CMK (cell line): ENCODE measurements at regions not wholly inside any gene's neighbourhood (a gene's known extent, or its start where the extent isn't known, plus 50 kb on each side); places are given as distances from the start of the nearest gene placed in this dataset.
A peak's percentile ranks its signal among the peaks of the same experiment; 100 is the strongest.

Experiments
- DNase-seq: peaks from one replicate; pipeline ENCODE4 v3.0.0-alpha.2; 2010; ENCODE audit warnings: low read depth

GRCh38 chr10:33655921-33656320 is 321.5 kb upstream of the NRP1 start:
- DNase-seq, result no peak

GRCh38 chr10:33655165-33655815 is 320.8 kb upstream of the NRP1 start:
- DNase-seq, result peak; percentile 31

GRCh38 chr10:33653584-33654367 is 319.3 kb upstream of the NRP1 start:
- no peak for DNase-seq

GRCh38 chr10:33652870-33653269 is 318.4 kb upstream of the NRP1 start:
- DNase-seq, result no peak

GRCh38 chr10:33650131-33650530 is 315.7 kb upstream of the NRP1 start:
- peak; percentile 21 for DNase-seq

GRCh38 chr10:33643042-33643441 is 308.6 kb upstream of the NRP1 start:
- no peak for DNase-seq

- DNase-seq, result no peak
These were observed 304.4 kb upstream of the NRP1 start for GRCh38 chr10:33638891-33639290.

- no peak for DNase-seq
These were observed 303.9 kb upstream of the NRP1 start for GRCh38 chr10:33638374-33638773.

GRCh38 chr10:33635967-33636515 is 301.6 kb upstream of the NRP1 start:
- no peak for DNase-seq

- DNase-seq, result no peak
These were observed 298.0 kb upstream of the NRP1 start for GRCh38 chr10:33632432-33632831.

GRCh38 chr10:33631991-33632390 is 297.5 kb upstream of the NRP1 start:
- DNase-seq, result no peak

- DNase-seq, result no peak
These were observed 296.3 kb upstream of the NRP1 start for GRCh38 chr10:33630761-33631160.

GRCh38 chr10:33627611-33628010 is 293.1 kb upstream of the NRP1 start:
- no peak for DNase-seq

GRCh38 chr10:33626798-33627466 is 292.5 kb upstream of the NRP1 start:
- DNase-seq, result no peak

- no peak for DNase-seq
These were observed 289.2 kb upstream of the NRP1 start for GRCh38 chr10:33623669-33624068.

GRCh38 chr10:33621101-33621500 is 286.6 kb upstream of the NRP1 start:
- DNase-seq, result no peak

GRCh38 chr10:33618196-33618595 is 283.7 kb upstream of the NRP1 start:
- DNase-seq, result peak; percentile 26

GRCh38 chr10:33617381-33618080 is 283.1 kb upstream of the NRP1 start:
- DNase-seq, result no peak

GRCh38 chr10:33616956-33617355 is 282.5 kb upstream of the NRP1 start:
- DNase-seq, result no peak

- no peak for DNase-seq
These were observed 278.1 kb upstream of the NRP1 start for GRCh38 chr10:33612551-33612950.

- no peak for DNase-seq
These were observed 277.6 kb upstream of the NRP1 start for GRCh38 chr10:33612116-33612515.

GRCh38 chr10:33611423-33611822 is 277.0 kb upstream of the NRP1 start:
- no peak for DNase-seq
